NB4 (cell line): ENCODE measurements at regions not wholly inside any gene's neighbourhood (a gene's known extent, or its start where the extent isn't known, plus 50 kb on each side); places are given as distances from the start of the nearest gene placed in this dataset.

Experiments used
- DNase-seq: peaks from one replicate; pipeline ENCODE4 v3.0.0; 2010; ENCODE audit warnings: low read depth
- H3K4me3 ChIP-seq: one replicate; pipeline ENCODE4 v1.5.1; 2011; ENCODE audit warnings: mild to moderate bottlenecking, low read depth, low read length, moderate library complexity
- MYC ChIP-seq: IDR thresholded peaks from 2 replicates; pipeline ENCODE4 v1.6.1; 2011; ENCODE audit warnings: low read depth, low read length
- POLR2A ChIP-seq: IDR thresholded peaks from 2 replicates; pipeline ENCODE4 v1.6.1; 2011; ENCODE audit warnings: mild to moderate bottlenecking; ENCODE audit not compliant: insufficient read length; ENCODE audit errors: extremely low read depth
- TF ChIP-seq, protein P1 (sequence below): IDR thresholded peaks from one replicate; pipeline ENCODE4 v1.5.1; 2012; ENCODE audit warnings: low read depth, low read length
- TF ChIP-seq, protein P2 (sequence below): IDR thresholded peaks from 2 replicates; pipeline ENCODE4 v1.6.1; 2011; ENCODE audit warnings: low read depth, low read length

DNA sequence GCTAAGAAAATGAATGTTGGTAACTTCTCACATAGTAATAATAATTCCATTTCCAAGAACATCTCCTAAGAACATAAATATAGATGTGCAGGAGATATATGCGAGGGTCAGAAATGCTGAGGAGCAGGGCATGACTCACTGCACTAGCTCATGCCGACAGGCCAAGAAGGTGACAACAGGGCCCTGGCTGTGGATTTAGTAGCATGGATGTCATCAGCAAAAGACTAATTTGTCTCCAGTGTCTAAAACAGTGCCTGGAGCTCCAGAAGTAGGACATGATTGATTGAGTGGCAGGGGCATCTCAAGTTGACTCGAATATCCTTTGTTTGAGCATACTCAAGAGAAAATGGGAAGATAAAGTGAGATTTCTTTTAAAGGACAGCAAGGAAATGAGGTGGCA lies 207.0 kb upstream of the FOXA2 start:
- DNase-seq: no peak
- no peak for TF ChIP-seq POLR2A
- no peak for TF ChIP-seq MYC
- TF ChIP-seq, protein P1, sequence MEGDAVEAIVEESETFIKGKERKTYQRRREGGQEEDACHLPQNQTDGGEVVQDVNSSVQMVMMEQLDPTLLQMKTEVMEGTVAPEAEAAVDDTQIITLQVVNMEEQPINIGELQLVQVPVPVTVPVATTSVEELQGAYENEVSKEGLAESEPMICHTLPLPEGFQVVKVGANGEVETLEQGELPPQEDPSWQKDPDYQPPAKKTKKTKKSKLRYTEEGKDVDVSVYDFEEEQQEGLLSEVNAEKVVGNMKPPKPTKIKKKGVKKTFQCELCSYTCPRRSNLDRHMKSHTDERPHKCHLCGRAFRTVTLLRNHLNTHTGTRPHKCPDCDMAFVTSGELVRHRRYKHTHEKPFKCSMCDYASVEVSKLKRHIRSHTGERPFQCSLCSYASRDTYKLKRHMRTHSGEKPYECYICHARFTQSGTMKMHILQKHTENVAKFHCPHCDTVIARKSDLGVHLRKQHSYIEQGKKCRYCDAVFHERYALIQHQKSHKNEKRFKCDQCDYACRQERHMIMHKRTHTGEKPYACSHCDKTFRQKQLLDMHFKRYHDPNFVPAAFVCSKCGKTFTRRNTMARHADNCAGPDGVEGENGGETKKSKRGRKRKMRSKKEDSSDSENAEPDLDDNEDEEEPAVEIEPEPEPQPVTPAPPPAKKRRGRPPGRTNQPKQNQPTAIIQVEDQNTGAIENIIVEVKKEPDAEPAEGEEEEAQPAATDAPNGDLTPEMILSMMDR: no peak
- TF ChIP-seq, protein P2, sequence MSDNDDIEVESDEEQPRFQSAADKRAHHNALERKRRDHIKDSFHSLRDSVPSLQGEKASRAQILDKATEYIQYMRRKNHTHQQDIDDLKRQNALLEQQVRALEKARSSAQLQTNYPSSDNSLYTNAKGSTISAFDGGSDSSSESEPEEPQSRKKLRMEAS: no peak
- no peak overlapping the region for H3K4me3 ChIP-seq

DNA sequence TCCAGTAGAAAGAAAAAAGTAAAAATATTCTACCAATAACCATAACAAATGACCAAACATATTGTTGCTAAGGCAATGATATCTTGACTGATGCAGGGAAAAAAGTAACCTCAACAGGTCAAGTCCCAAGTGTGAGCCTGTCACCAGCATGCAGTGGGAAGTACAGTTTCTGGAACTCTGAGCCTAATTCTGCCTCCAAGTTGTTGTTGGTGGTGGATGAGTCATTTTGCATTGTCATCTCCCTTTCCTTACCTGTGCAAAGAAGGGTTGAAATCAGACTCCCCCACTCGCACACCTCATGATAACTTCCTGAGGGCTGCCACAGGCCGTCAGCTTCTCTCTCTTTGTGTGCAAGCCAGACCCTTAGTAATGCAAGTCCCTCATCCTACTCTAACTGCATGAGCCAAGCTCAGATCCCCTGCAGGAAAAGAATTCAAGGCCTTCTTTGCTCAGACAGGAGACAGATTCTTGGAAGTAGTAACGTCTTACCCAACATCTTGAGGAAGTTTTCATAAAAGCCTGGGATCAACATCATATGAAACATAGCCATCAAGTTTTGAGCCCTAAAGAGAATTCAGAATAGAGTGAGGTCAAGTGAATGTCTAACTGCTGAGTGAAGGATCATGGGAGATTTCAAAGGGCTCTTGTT lies 207.6 kb upstream of the FOXA2 start:
- DNase-seq: no peak
- no peak overlapping the region for H3K4me3 ChIP-seq
- TF ChIP-seq, protein P2: no peak
- TF ChIP-seq POLR2A: no peak

DNA sequence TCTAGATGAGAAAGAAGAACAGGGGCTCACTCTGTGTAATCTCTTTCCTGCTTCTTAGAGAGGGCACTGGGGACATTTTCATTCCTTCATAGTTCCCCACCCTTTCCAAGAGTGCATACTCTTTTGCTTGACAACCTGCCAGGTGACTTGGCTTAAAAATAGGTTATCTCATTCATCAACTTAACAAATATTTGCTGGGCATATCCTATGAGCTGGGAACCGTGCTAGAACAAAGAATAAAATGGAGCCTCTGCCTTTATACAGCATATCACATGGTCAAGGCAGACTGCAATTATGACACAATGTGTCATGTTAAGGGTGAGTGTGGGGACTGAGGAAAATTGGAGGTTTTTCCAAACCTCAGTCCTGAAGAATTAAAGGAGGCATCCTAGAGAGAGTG lies 209.8 kb upstream of the FOXA2 start:
- H3K4me3 ChIP-seq: no peak overlapping the region
- TF ChIP-seq, protein P2: no peak
- TF ChIP-seq POLR2A (no peak), MYC (no peak)
- TF ChIP-seq, protein P1: no peak
- DNase-seq: no peak

DNA sequence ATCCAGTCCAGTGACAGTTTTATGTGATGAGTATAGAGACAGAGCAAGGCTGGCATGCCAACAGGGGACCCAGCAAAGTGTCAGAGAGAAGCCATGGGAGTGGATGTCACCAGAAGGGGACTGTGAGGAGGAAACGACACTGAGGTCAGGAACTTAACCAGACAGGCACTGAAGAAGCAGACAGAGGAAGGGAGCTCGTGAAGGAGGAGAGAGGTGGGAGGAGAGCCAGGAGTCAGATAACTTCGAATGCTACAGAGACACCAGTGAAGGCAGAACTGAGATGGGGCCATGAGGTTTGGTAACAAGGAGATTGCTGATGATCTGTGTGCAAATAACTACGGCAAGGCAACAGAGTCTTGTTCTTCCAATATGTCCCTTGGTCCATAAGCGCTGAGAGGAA lies 211.1 kb upstream of the FOXA2 start:
- no peak overlapping the region for H3K4me3 ChIP-seq
- TF ChIP-seq POLR2A: no peak
- DNase-seq: no peak

DNA sequence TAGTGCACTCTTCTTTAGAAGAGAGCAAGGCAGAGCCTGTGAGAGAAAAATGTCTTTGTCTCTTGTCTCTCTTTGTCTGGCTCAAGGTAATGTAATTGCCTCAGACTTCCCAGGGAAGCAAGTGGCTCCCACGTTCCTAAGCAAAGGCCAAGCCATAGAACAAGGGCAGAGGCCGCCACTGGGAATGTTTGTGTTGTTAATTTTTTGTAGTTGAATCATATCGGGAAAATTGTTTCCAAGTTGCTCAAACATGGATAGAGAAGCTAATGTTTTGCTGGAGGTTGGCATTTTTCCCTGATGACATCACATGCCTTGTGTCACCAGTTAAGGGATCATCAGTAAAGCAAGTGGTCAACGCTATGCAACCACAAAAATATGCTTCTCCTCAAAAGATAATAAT lies 211.5 kb upstream of the FOXA2 start:
- TF ChIP-seq, protein P1: no peak
- no peak for TF ChIP-seq MYC
- TF ChIP-seq POLR2A: no peak
- TF ChIP-seq, protein P2: no peak
- no peak for DNase-seq
- no peak overlapping the region for H3K4me3 ChIP-seq

DNA sequence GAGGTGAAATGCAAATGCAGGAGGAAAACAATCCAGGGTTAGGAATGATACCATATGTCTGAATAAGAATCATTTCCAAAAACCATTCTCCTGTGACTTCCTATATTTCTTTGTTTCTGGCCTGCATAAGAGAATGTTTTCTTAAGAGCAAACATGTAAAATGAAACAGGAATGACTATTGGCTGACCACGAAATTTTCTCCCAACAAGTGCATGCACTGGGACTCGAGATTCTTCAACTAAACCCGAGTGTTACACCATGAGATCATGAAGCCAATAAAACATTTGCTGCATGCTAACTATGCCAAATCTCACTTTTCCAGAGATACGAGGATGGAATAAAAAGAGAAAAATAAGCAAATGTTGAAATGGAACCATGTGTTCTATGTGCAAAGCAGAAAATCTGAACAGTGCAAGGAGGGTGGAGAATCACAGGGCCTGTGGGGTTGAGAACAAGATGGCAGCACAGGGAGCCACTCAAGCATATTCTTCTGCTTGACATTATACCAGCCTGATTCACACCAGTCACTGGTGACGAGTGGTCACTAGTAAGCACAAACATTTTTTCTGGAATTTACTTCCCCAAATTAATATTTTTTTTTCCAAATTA lies 212.2 kb upstream of the FOXA2 start:
- H3K4me3 ChIP-seq: no peak overlapping the region
- no peak for TF ChIP-seq MYC
- TF ChIP-seq, protein P2: no peak
- TF ChIP-seq, protein P1: no peak
- TF ChIP-seq POLR2A: no peak
- no peak for DNase-seq

DNA sequence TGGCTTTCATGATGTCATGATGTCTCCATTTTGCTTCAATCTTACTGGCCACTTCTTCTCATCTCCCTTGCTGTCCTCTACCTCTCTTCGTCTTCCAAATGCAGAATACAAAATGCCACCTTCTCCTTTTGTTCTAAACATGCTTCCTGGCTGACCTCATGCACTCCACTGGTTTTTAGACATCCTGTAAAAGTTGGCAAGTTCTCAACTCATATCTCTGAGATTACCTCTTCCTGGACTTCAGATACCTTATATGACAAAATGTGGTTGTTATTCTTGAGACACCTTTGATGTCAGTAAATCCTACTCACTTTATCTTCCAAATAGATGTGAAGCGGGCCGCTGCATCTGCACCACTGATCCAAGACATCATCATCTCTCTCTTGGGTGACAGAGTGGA lies 212.7 kb upstream of the FOXA2 start:
- H3K4me3 ChIP-seq: no peak overlapping the region
- no peak for DNase-seq
- TF ChIP-seq MYC (no peak), POLR2A (no peak)
- TF ChIP-seq, protein P1: no peak
- TF ChIP-seq, protein P2: no peak
